ENCODE measurements at regions not wholly inside any gene's neighbourhood (a gene's known extent, or its start where the extent isn't known, plus 50 kb on each side); places are given as distances from the start of the nearest gene placed in this dataset.
"Not testable (repeated sequence)": the region's sequence is repeated elsewhere in the genome, so short reads cannot be mapped to it uniquely, and the experiment has no call there.

- not testable (repeated sequence) for DNase-seq
These were observed 79.2 kb downstream of the PXDC1 start for GRCh38 chr6:3672339-3672738.

GRCh38 chr6:3671382-3671781 lies 80.1 kb downstream of the PXDC1 start:
- no peak for DNase-seq

GRCh38 chr6:3670356-3670755 lies 81.2 kb downstream of the PXDC1 start:
- no peak for DNase-seq

GRCh38 chr6:3669916-3670315 lies 81.6 kb downstream of the PXDC1 start:
- DNase-seq: no peak

GRCh38 chr6:3665608-3666007 lies 85.9 kb downstream of the PXDC1 start:
- DNase-seq: no peak

- DNase-seq: no peak
These were observed 86.9 kb downstream of the PXDC1 start for GRCh38 chr6:3664625-3665041.

GRCh38 chr6:3663811-3664210 lies 87.7 kb downstream of the PXDC1 start:
- no peak for DNase-seq

GRCh38 chr6:3663081-3663480 lies 88.4 kb downstream of the PXDC1 start:
- no peak for DNase-seq

GRCh38 chr6:3661390-3661789 lies 90.1 kb downstream of the PXDC1 start:
- no peak for DNase-seq

- DNase-seq: no peak
These were observed 91.0 kb downstream of the PXDC1 start for GRCh38 chr6:3660473-3660872.

GRCh38 chr6:3659748-3660147 lies 91.8 kb downstream of the PXDC1 start:
- no peak for DNase-seq

- no peak for DNase-seq
These were observed 95.4 kb downstream of the PXDC1 start for GRCh38 chr6:3656076-3656475.

GRCh38 chr6:3654898-3655297 lies 96.6 kb downstream of the PXDC1 start:
- no peak for DNase-seq

GRCh38 chr6:3654436-3654835 lies 97.1 kb downstream of the PXDC1 start:
- no peak for DNase-seq

- DNase-seq: no peak
These were observed 97.9 kb downstream of the PXDC1 start for GRCh38 chr6:3653528-3654070.

GRCh38 chr6:3651698-3652229 lies 99.7 kb downstream of the PXDC1 start:
- DNase-seq: no peak

GRCh38 chr6:3650959-3651697 lies 100.4 kb downstream of the PXDC1 start:
- no peak for DNase-seq

- no peak for DNase-seq
These were observed 101.2 kb downstream of the PXDC1 start for GRCh38 chr6:3650076-3650958.

- DNase-seq: no peak
These were observed 102.8 kb downstream of the PXDC1 start for GRCh38 chr6:3648724-3649123.

GRCh38 chr6:3646616-3647362 lies 104.7 kb downstream of the PXDC1 start:
- no peak for DNase-seq

- no peak for DNase-seq
These were observed 106.8 kb downstream of the PXDC1 start for GRCh38 chr6:3644739-3645012.

- no peak for DNase-seq
These were observed 107.4 kb downstream of the PXDC1 start for GRCh38 chr6:3643921-3644738.
